ENCODE measurements at regions not wholly inside any gene's neighbourhood (a gene's known extent, or its start where the extent isn't known, plus 50 kb on each side); places are given as distances from the start of the nearest gene placed in this dataset.
"Not testable (repeated sequence)": the region's sequence is repeated elsewhere in the genome, so short reads cannot be mapped to it uniquely, and the experiment has no call there.

GRCh38 chr9:7338586-7339281, 460.8 kb downstream of the DMAC1 start:
- DNase-seq = no peak

DNA sequence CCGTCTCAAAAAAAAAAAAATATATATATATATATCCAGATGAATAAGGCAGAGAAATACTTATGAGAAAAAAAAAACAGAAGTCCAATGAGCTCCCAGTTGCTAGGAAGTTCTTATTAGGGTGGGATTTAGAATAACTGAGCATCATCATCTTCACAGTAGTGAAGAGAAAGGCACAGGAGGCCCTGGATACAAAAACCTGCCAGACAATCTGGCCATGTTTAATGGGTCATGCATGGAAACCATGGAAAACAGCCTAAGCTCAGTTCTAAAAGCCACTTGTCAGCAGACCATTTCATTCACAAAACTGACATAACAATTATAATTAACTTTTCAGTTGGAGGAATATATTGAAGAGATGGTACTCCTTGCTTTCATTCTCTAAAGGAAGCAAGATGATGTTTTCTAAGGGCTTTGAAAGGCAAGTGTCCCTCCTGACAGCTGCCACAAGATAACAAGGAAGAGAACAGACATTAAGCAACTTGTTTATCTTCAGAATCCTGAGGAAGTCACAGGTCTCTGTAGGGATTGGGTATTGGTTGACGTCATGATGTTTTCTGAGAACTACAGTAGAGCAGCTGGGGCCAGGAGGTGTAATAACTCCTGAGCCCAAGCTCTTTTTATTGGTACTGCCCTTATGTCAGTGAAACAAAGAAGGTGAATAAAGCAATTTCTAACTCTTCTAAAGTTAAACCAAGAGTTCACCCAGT, 463.1 kb downstream of the DMAC1 start:
- peak; percentile 87 for DNase-seq

GRCh38 chr9:7333719-7334118, 465.9 kb downstream of the DMAC1 start:
- no peak for DNase-seq

- DNase-seq = no peak
Measured at GRCh38 chr9:7332780-7333179, 466.8 kb downstream of the DMAC1 start.

GRCh38 chr9:7328453-7328852, 471.1 kb downstream of the DMAC1 start:
- no peak for DNase-seq

DNA sequence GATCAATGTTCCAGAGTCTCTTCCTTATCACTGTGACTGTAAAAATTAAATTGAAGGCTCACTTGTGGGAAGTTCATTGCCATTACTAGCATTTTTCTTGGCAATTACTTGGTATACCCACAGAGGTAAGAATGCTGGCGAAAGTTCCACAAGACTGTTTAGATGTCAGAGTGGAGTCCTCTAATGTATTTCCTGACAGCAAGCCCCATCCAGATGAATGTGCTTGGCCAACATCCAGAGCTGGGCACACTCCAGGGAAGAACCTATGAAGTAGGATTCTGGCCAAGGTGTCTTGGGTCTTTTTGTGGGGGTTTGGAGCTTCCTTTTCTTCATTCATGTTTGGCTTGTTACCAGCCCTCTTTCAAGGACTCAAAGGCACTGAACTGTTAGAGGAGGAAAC, 473.6 kb downstream of the DMAC1 start:
- DNase-seq = no peak

DNA sequence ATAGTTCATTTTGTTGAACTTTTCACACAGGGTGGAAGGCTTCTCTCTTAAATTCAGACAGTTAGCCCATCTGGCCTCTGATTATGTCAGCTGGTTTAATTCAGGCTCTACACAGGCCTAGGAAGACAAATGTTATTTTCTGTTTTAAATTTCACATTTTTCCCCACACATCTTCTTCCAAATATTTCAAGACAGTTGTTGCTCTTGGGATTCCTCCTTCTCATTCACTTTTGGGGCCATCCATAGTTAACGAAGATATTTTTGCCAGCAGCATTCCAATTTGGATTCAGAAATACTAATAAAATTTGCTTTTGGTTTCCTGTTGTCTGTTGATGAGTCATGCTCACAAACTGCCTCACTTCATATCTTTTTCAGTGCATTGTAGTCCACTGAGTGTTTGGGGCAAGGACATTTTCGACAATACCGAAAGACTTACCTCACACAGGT, 475.4 kb downstream of the DMAC1 start:
- peak; percentile 6 for DNase-seq

GRCh38 chr9:7320841-7321240, 478.7 kb downstream of the DMAC1 start:
- DNase-seq = no peak

DNA sequence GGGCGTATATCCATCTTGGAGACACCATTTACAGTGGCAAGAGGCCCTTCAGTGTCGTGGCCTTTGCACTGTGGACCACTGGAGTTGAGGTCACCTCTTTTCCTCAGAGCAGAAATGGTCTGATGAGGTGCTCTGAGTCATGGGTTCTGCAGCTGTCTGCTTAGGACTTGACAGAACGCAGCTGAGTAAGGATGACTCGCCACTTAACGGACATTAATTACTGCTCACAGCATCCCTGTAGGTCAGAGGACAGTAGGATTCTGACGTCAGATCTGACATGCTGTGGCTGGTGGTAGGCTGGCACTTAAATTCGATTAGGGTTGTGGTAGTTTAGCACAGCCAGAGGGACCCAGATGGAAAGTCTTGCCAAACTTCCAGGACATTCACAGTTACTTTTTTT, 479.4 kb downstream of the DMAC1 start:
- DNase-seq = peak; percentile 92

GRCh38 chr9:7318920-7319319, 480.7 kb downstream of the DMAC1 start:
- no peak for DNase-seq

- peak; percentile 53 for DNase-seq
Measured at GRCh38 chr9:7316967-7317366, 482.6 kb downstream of the DMAC1 start.

- DNase-seq = no peak
Measured at GRCh38 chr9:7316166-7316795, 483.3 kb downstream of the DMAC1 start.

DNA sequence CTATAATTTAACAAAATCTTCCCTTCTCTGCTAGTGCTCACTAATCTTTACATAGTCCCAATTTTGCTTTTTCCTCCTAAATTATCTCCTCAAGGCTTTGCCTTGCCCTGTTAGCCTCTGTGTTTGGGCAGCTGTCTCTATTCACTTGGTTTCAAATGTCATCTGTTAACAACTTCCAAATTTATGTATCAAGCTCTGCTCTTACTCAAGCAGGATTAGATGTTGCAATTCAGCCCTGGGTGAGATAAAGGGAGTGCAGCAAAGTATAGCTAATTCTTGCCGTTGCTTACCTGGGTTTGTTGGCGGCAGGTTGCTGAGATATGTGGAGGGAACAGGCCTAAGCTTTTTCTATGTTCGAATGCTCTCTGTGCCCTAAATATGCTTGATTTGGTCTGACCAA, 483.8 kb downstream of the DMAC1 start:
- DNase-seq = no peak

GRCh38 chr9:7315116-7315515, 484.5 kb downstream of the DMAC1 start:
- DNase-seq = no peak

DNA sequence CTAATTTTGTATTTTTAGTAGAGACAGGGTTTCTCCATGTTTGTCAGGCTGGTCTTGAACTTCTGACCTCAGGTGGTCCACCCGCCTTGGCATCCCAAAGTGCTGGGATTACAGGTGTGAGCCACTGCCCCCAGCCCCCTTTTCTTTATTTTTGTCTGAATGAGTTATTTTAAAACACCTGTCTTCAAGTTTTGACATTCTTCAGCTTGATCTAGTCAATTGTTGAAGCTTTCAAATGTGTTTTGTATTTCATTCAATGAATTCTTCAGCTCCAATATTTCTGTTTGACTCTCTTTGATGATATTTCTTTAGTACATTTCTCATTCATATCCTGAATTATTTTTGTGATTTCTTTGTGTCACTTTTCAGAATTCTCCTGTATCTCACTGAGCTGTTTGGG, 486.2 kb downstream of the DMAC1 start:
- peak; percentile 7 for DNase-seq

- DNase-seq = not testable (repeated sequence)
Measured at GRCh38 chr9:7309051-7309450, 490.5 kb downstream of the DMAC1 start.

GRCh38 chr9:7305677-7306076, 493.9 kb downstream of the DMAC1 start:
- DNase-seq = no peak

GRCh38 chr9:7304627-7304995, 495.0 kb downstream of the DMAC1 start:
- DNase-seq = no peak

GRCh38 chr9:7303907-7304626, 495.5 kb downstream of the DMAC1 start:
- DNase-seq = no peak

DNA sequence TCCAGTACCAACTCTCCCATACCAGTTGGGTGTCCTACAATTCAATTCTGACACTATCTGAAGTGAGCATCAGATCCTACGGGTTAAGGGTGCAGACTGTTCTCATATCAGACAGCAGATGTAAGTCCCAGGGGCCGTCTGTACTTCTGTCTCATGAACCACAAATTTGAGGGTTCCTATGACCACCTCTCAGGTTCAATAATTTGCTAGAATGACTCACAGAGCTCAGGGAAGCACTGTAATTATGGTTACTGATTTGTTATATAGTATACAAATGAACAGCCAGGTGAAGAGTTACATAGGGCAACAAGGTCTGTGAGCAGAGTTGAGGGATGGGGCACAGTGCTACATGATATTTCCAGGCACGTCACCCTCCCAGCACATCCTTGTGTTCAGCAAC, 499.1 kb downstream of the DMAC1 start:
- no peak for DNase-seq

- no peak for DNase-seq
Measured at GRCh38 chr9:7298123-7298522, 501.5 kb downstream of the DMAC1 start.

- DNase-seq = no peak
Measured at GRCh38 chr9:7297521-7297920, 502.1 kb downstream of the DMAC1 start.

DNA sequence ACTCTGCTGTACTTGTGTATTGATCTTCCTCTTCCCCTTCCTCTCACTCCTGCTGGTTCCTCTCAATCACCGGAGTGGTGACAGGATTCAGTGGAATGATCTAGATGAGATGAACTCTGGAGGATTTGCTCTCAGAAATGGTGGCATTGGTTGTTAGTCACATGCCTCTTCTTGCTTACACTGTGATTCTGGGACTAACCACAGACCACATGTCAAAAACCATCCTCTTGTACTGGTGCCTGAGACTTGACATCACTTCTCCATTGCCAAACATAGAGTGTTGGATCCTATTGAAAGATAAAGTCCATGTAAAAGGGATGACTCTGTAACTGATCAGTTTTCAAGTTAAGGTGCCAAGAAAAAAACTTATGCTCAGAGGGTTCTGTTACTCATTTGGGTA, 506.5 kb downstream of the DMAC1 start:
- DNase-seq = no peak

DNA sequence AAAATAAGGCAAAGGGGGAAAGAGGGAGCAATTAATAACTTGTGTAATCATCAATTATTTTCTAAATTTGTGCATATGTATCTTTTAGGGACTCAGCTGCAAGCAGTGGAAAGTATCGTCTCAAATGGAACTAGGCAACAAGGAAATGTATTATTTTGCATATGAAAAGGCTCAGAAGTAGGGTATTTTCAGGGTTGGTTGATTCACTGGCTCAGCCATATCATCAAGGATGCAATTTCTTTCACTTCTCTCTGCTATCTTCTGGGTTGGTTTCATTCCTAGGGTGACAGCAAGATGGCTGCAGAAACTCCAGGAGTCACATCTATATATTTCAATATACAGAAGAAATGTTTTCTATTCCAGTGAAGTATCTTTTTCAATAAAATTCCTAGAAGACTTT, 509.8 kb downstream of the DMAC1 start:
- DNase-seq = no peak
